Natural killer cell (primary cell): ENCODE measurements at regions not wholly inside any gene's neighbourhood (a gene's known extent, or its start where the extent isn't known, plus 50 kb on each side); places are given as distances from the start of the nearest gene placed in this dataset.

Experiments used
- ATAC-seq, 3 donors: fragments of 150-1000 bp in 2 of 3; fragments of 200-7000 bp in 1 of 3; cut with Tn5 transposase; 1 replicate in 1 of 3; 2 replicates in 2 of 3; pipeline ENCODE4 v1.10.0; 2021; ENCODE audit warnings: mild to moderate bottlenecking in 2 of 3, moderate library complexity in 2 of 3
- DNase-seq, 2 donors: peaks; one replicate each; pipeline versions ENCODE4 v3.0.0 to v3.0.0-alpha.2; 2013 to 2021; ENCODE audit warnings: mixed read lengths in 1 of 2
- H3K27ac ChIP-seq: one replicate; pipeline ENCODE4 v1.5.1; 2013; ENCODE audit warnings: mild to moderate bottlenecking, low read length
- H3K27me3 ChIP-seq: one replicate; pipeline ENCODE4 v1.6.1; 2013; ENCODE audit warnings: low read length; ENCODE audit not compliant: control insufficient read depth, insufficient read depth
- H3K36me3 ChIP-seq: one replicate; pipeline ENCODE4 v1.6.1; 2013; ENCODE audit warnings: low read length; ENCODE audit not compliant: control insufficient read depth, insufficient read depth
- H3K4me1 ChIP-seq: one replicate; pipeline ENCODE4 v1.6.1; 2013; ENCODE audit warnings: low read length; ENCODE audit not compliant: control insufficient read depth, insufficient read depth
- H3K4me3 ChIP-seq: one replicate; pipeline ENCODE4 v1.5.1; 2013; ENCODE audit warnings: low read length
- H3K9me3 ChIP-seq: one replicate; pipeline ENCODE4 v1.6.1; 2013; ENCODE audit warnings: low read length; ENCODE audit not compliant: control insufficient read depth, insufficient read depth
- H3K27ac Mint-ChIP-seq, 2 donors: one replicate each; pipeline ENCODE4 v1.8.0; 2022; ENCODE audit warnings: mild to moderate bottlenecking in 2 of 2, mixed read lengths in 2 of 2, moderate library complexity in 1 of 2
- H3K27me3 Mint-ChIP-seq, 2 donors: one replicate each; pipeline ENCODE4 v1.8.0; 2022; ENCODE audit warnings: low read depth in 2 of 2, mixed read lengths in 2 of 2
- H3K36me3 Mint-ChIP-seq: one replicate; pipeline ENCODE4 v1.8.0; 2022; ENCODE audit warnings: mixed read lengths
- H3K4me1 Mint-ChIP-seq, 2 donors: one replicate each; pipeline ENCODE4 v1.8.0; 2022; ENCODE audit warnings: mixed read lengths in 2 of 2
- H3K4me3 Mint-ChIP-seq: one replicate; pipeline ENCODE4 v1.8.0; 2022; ENCODE audit warnings: mild to moderate bottlenecking, moderate library complexity, mixed read lengths
- H3K9me3 Mint-ChIP-seq, 2 donors: one replicate each; pipeline ENCODE4 v1.8.0; 2022; ENCODE audit warnings: mixed read lengths in 2 of 2
- CTCF ChIP-seq: fragments of 200-600 bp; IDR thresholded peaks from one replicate; pipeline ENCODE4 v1.8.0; 2022; ENCODE audit warnings: antibody characterized with exemption
- WGBS: methylation state at CpG from one replicate; pipeline ENCODE4 v1.1.7; 2013; ENCODE audit warnings: missing lambda C conversion rate; ENCODE audit not compliant: insufficient coverage; 5-methylcytosine and 5-hydroxymethylcytosine counted together
- intact Hi-C: fragments of 100-400 bp; cut with micrococcal nuclease; formaldehyde crosslinking; loops from one replicate; pipeline ENCODE4 v1.14.2; 2022

DNA sequence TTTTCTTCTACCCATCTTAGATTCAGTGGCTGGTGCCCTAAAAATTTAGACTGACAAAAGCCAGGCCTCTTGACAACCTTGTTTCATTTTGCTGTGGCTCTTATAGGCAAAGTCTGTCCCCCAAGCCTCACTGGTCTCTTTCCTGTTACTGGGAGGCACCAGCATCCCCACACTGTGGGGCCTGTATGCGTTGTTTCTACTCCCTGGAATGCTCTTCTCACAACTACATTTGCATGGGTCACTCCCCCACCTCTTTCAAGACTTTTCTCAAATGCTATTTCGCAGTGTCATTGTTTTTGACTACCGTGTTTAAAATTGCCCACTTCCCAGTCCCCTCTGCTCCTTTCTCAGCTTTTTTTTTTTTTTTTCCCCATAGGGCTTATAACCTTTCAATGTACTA lies 108.7 kb upstream of the DGKB start:
- Histone ChIP-seq H3K27ac (no peak overlapping the region), H3K27me3 (no peaks in the 10 kb centered on the region), H3K9me3 (no peaks in the 10 kb centered on the region), H3K4me1 (no peaks in the 10 kb centered on the region), H3K4me3 (no peak overlapping the region), H3K36me3 (no peaks in the 10 kb centered on the region)
- H3K9me3 Mint-ChIP-seq: peaks cover 2 to 3% of the 10 kb centered on the region in 2 donors
- 60% methylated on average over 3 of the region's 3 CpGs for WGBS
- no peaks in the 10 kb centered on the region for H3K4me1 Mint-ChIP-seq
- no peak overlapping the region for H3K4me3 Mint-ChIP-seq
- TF ChIP-seq CTCF: no peak
- H3K27ac Mint-ChIP-seq: no peak overlapping the region
- DNase-seq (no peak), ATAC-seq (no peak)
- intact Hi-C loops: no loop called here
- H3K27me3 Mint-ChIP-seq: no peaks in the 10 kb centered on the region
- no peaks in the 10 kb centered on the region for H3K36me3 Mint-ChIP-seq

DNA sequence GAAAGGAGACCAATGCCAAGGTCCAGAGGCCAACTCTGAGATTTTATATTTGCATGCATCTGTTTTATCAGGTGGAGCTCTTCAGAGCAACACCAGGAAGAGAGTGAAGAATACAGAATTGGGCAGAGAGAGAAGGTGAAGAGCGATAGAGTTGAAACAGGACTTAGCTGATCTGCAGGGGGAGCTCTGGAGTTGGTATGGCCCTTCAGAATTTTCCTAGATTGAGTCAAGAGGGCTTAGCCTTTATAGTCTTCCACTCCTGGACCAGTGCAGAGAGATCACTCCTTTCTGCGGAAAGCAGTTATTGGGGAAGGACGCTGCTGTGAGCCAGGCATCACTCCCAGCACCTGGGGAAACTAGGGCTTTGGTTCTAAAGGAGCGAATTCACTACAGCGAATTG lies 105.0 kb upstream of the DGKB start:
- Mint-ChIP-seq H3K27me3 (no peaks in the 10 kb centered on the region), H3K36me3 (no peaks in the 10 kb centered on the region), H3K4me3 (no peak overlapping the region), H3K27ac (no peak overlapping the region), H3K4me1 (no peaks in the 10 kb centered on the region), H3K9me3 (peaks cover 6 to 9% of the 10 kb centered on the region in 2 donors)
- TF ChIP-seq CTCF: no peak
- DNase-seq (no peak), ATAC-seq (no peak)
- Histone ChIP-seq H3K4me3 (no peak overlapping the region), H3K9me3 (no peaks in the 10 kb centered on the region), H3K27me3 (no peaks in the 10 kb centered on the region), H3K36me3 (no peaks in the 10 kb centered on the region), H3K4me1 (no peaks in the 10 kb centered on the region), H3K27ac (no peak overlapping the region)
- whole genome bisulfite sequencing: 86% methylated on average over 5 of the region's 5 CpGs
- intact Hi-C loops: no loop called here

- no peak for ATAC-seq
- H3K36me3 Mint-ChIP-seq: no peaks in the 10 kb centered on the region
- WGBS: 89% methylated on average over 5 of the region's 5 CpGs
- H3K4me1 Mint-ChIP-seq: no peaks in the 10 kb centered on the region
- no peak for DNase-seq
- no peaks in the 10 kb centered on the region for H3K27me3 Mint-ChIP-seq
- no peaks in the 10 kb centered on the region for H3K27me3 ChIP-seq
- no peak overlapping the region for H3K4me3 Mint-ChIP-seq
- no peaks in the 10 kb centered on the region for H3K36me3 ChIP-seq
- H3K4me3 ChIP-seq: no peak overlapping the region
- H3K4me1 ChIP-seq: no peaks in the 10 kb centered on the region
- no peak overlapping the region for H3K27ac ChIP-seq
- H3K9me3 ChIP-seq: no peaks in the 10 kb centered on the region
- no peak overlapping the region for H3K27ac Mint-ChIP-seq
- TF ChIP-seq CTCF: no peak
- H3K9me3 Mint-ChIP-seq: peaks cover 7 to 10% of the 10 kb centered on the region in 2 donors
- intact Hi-C loops: no loop called here
These were observed 103.1 kb upstream of the DGKB start for GRCh38 chr7:15005672-15006071.

DNA sequence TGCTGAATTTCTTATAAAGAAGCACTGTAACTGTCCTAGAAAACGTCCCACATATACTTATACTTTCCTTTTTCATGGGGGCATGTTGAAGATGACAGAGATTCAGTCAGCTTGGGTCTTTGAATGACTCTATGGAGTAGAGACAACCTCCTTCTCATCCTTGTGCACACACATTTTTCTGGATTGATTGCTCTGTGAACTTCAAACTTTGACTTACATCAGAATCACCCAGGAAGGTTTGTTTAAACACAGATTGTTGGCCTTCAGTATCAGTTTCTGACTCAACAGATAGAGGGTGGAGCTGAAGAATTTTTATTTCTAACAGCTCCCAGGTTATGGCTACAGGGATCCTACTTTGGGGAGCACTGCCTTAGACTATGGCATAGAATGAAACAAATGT lies 97.6 kb upstream of the DGKB start:
- Mint-ChIP-seq H3K9me3 (peaks cover 11 to 26% of the 10 kb centered on the region in 2 donors), H3K36me3 (peaks cover 7% of the 10 kb centered on the region)

More for the DNA sequence above, 97.6 kb upstream of the DGKB start:
- DNase-seq (no peak), ATAC-seq (no peak)
- no peak overlapping the region for H3K27ac ChIP-seq
- Mint-ChIP-seq H3K4me1 (no peaks in the 10 kb centered on the region), H3K27ac (no peak overlapping the region), H3K4me3 (no peak overlapping the region), H3K27me3 (no peaks in the 10 kb centered on the region)
- no peaks in the 10 kb centered on the region for H3K27me3 ChIP-seq
- H3K4me1 ChIP-seq: no peaks in the 10 kb centered on the region
- no peaks in the 10 kb centered on the region for H3K9me3 ChIP-seq
- no peak overlapping the region for H3K4me3 ChIP-seq
- WGBS: no CpG with 5 or more reads among the region's 1 CpG
- H3K36me3 ChIP-seq: no peaks in the 10 kb centered on the region
- no peak for TF ChIP-seq CTCF
- intact Hi-C loops: no loop called here
